ENCODE measurements at regions not wholly inside any gene's neighbourhood (a gene's known extent, or its start where the extent isn't known, plus 50 kb on each side); places are given as distances from the start of the nearest gene placed in this dataset.

DNA sequence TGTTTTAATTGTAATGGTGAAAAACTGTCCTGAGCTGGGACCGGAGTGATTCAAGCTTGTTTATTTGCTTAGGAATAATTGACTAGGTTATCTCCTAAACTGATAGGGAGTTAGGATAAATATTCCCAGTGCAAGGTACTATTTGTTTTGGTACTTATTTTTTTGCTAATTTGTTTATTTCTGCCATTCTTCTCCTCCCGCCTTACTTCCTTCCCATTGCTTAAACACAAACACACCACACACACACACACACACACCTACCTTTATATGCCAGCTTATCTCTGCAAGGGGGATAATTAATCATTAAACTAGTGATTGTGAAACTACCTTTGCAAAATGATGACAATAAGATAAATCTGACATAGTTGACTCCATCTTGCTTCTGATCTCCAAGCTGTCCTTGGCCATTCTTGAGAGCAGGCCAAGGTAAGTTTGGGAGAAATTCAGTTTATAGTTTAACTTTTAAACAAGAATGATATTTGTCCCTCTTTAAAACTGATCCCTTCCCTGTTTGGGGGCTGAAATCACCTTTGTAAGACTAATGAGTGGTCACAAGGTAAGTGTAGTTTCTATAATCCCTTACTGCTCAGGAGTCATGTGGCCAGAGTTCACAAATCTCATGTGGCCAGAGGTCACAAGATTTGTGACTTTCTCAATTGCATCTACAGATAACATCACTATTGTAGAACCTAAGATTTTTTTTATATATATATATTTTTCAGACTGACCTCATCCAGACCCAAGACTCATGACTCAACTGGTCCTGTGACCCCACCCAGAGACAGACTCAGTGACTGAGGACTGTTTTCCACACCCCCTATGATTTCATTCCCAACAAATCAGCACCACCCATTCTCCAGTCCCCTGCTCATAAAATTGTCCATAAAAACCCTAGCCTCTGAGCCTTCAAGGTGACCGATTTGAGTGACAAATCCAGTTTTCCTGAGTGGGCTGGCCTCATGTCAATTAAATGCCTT, 83.1 kb upstream of the LRRTM4 start:
- H3K27ac ChIP-seq (ENCODE audit: extremely low read length, insufficient read depth, low read length): no peak overlapping the region
- ATAC-seq: peak; percentile 84
- CTCF ChIA-PET (ENCODE audit: low intra/inter-chr PET ratio, low total read pairs): no interaction called here
- TF ChIP-seq ISL2 (CRISPR knock-in tag; IDR thresholded peaks at IDR 0.05) (no peak; the same call in 1 of the 2 replicates), ZNF143 (CRISPR knock-in tag; IDR thresholded peaks at IDR 0.05) (no peak), MAFK (conservative IDR thresholded peaks at IDR 0.05 in 1 of 2, IDR thresholded peaks at IDR 0.05 in 1 of 2; ENCODE audit: low read length in 2 of 2) (no peak), SIN3B (IDR thresholded peaks at IDR 0.05; ENCODE audit: low read length) (no peak), DR1 (CRISPR knock-in tag; IDR thresholded peaks at IDR 0.05) (no peak), MYNN (CRISPR knock-in tag; IDR thresholded peaks at IDR 0.05; ENCODE audit: low read depth) (no peak), TEAD3 (CRISPR knock-in tag; optimal IDR thresholded peaks at IDR 0.05; ENCODE audit: borderline replicate concordance) (no peak), HDAC6 (IDR thresholded peaks at IDR 0.05; ENCODE audit: low read depth, low read length) (no peak), ZFP90 (CRISPR knock-in tag; IDR thresholded peaks at IDR 0.05; ENCODE audit: borderline replicate concordance) (no peak), ZNF446 (CRISPR knock-in tag; IDR thresholded peaks at IDR 0.05) (no peak), REL (CRISPR knock-in tag; conservative IDR thresholded peaks at IDR 0.05) (no peak), ZNF274 (CRISPR knock-in tag; IDR thresholded peaks at IDR 0.05) (no peak), ZNF850 (CRISPR knock-in tag; conservative IDR thresholded peaks at IDR 0.05) (no peak), ZNF7 (CRISPR knock-in tag; IDR thresholded peaks at IDR 0.05) (no peak), MZF1 (CRISPR knock-in tag; IDR thresholded peaks at IDR 0.05; ENCODE audit: borderline replicate concordance) (no peak)
- TF ChIP-seq, protein P1, sequence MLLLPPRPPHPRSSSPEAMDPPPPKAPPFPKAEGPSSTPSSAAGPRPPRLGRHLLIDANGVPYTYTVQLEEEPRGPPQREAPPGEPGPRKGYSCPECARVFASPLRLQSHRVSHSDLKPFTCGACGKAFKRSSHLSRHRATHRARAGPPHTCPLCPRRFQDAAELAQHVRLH (CRISPR knock-in tag; IDR thresholded peaks at IDR 0.05; ENCODE audit: borderline replicate concordance, low read depth): no peak
- TF ChIP-seq, protein P2, sequence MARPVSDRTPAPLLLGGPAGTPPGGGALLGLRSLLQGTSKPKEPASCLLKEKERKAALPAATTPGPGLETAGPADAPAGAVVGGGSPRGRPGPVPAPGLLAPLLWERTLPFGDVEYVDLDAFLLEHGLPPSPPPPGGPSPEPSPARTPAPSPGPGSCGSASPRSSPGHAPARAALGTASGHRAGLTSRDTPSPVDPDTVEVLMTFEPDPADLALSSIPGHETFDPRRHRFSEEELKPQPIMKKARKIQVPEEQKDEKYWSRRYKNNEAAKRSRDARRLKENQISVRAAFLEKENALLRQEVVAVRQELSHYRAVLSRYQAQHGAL (CRISPR knock-in tag; IDR thresholded peaks at IDR 0.05; ENCODE audit: not compliant biosample characterization): no peak
- TF ChIP-seq, protein P3, sequence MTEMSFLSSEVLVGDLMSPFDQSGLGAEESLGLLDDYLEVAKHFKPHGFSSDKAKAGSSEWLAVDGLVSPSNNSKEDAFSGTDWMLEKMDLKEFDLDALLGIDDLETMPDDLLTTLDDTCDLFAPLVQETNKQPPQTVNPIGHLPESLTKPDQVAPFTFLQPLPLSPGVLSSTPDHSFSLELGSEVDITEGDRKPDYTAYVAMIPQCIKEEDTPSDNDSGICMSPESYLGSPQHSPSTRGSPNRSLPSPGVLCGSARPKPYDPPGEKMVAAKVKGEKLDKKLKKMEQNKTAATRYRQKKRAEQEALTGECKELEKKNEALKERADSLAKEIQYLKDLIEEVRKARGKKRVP (CRISPR knock-in tag; IDR thresholded peaks at IDR 0.05): peak in 1 of 2 experiments; percentile 55; a peak in 1 of 4 replicates
- TF ChIP-seq, protein P4, sequence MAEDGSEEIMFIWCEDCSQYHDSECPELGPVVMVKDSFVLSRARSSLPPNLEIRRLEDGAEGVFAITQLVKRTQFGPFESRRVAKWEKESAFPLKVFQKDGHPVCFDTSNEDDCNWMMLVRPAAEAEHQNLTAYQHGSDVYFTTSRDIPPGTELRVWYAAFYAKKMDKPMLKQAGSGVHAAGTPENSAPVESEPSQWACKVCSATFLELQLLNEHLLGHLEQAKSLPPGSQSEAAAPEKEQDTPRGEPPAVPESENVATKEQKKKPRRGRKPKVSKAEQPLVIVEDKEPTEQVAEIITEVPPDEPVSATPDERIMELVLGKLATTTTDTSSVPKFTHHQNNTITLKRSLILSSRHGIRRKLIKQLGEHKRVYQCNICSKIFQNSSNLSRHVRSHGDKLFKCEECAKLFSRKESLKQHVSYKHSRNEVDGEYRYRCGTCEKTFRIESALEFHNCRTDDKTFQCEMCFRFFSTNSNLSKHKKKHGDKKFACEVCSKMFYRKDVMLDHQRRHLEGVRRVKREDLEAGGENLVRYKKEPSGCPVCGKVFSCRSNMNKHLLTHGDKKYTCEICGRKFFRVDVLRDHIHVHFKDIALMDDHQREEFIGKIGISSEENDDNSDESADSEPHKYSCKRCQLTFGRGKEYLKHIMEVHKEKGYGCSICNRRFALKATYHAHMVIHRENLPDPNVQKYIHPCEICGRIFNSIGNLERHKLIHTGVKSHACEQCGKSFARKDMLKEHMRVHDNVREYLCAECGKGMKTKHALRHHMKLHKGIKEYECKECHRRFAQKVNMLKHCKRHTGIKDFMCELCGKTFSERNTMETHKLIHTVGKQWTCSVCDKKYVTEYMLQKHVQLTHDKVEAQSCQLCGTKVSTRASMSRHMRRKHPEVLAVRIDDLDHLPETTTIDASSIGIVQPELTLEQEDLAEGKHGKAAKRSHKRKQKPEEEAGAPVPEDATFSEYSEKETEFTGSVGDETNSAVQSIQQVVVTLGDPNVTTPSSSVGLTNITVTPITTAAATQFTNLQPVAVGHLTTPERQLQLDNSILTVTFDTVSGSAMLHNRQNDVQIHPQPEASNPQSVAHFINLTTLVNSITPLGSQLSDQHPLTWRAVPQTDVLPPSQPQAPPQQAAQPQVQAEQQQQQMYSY (CRISPR knock-in tag; IDR thresholded peaks at IDR 0.05): no peak

More for the DNA sequence above, 83.1 kb upstream of the LRRTM4 start:
- Histone ChIP-seq H3K36me3 (replicated peaks in 1 of 2; ENCODE audit: control insufficient read depth in 1 of 2, insufficient read depth in 2 of 2, low read length in 2 of 2) (no peaks in the 10 kb centered on the region), H3K4me2 (ENCODE audit: low read depth, low read length) (no peak overlapping the region), H4K20me1 (ENCODE audit: insufficient read depth, low read length) (no peaks in the 10 kb centered on the region), H3K9me3 (ENCODE audit: low read length) (no peaks in the 10 kb centered on the region), H3K79me2 (ENCODE audit: insufficient read depth, low read length) (no peaks in the 10 kb centered on the region), H3K4me3 (replicated peaks in 1 of 3; ENCODE audit: insufficient read depth in 1 of 3, low read depth in 2 of 3, low read length in 3 of 3) (no peak overlapping the region), H3K9ac (ENCODE audit: insufficient read depth, low read depth, low read length) (no peak overlapping the region), H2AFZ (ENCODE audit: low read length) (no peak overlapping the region), H3K4me1 (ENCODE audit: insufficient read depth, low read length) (peaks cover 14% of the 10 kb centered on the region), H3K27me3 (ENCODE audit: control insufficient read depth in 1 of 2, insufficient read depth in 2 of 2, low read length in 2 of 2) (no peaks in the 10 kb centered on the region)
- POLR2A ChIA-PET: no interaction called here
- WGBS (ENCODE audit: low lambda C conversion rate): 1% methylated on average over 3 of the region's 3 CpGs
- intact Hi-C loops (cut with micrococcal nuclease; ENCODE audit: unreplicated experiment) (no loop called here), in situ Hi-C loops (cut with HindIII; ENCODE audit: extremely low pct_ligation_motif_present, low pct_unique_long_range_greater_than_20kb) (no loop called here)
- FAIRE-seq: no peak
- no TSS peak for BruUV-seq (replicated peaks)
- peak; percentile 66 for DNase-seq (ENCODE audit: low spot score)

Data from HepG2 (cell line).